ENCODE measurements at regions not wholly inside any gene's neighbourhood (a gene's known extent, or its start where the extent isn't known, plus 50 kb on each side); places are given as distances from the start of the nearest gene placed in this dataset.
"Not testable (repeated sequence)": the region's sequence is repeated elsewhere in the genome, so short reads cannot be mapped to it uniquely, and the experiment has no call there.

GRCh38 chr9:119709431-119709830 is 340.2 kb upstream of the BRINP1 start:
- DNase-seq = no peak

GRCh38 chr9:119707228-119707845 is 338.1 kb upstream of the BRINP1 start:
- DNase-seq = no peak

DNA sequence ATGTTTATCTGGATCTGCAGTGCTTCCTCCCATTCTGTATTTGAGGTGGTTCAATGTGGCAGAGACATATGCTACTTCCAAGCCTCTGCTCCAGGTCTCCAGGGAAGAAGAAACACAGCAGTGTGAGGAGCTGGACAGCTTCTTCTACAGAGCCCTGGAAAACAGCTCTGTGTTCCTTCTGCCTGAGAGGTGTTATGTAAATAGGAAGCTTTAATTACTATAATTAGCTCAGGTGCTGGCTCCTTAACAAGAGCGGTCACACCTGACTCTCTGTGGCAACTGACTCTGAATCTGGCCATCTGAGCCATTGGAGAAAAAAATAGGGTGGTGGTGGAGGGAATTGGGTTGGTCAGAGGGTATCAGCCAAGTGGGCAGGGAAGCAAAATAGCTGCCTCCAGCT is 332.4 kb upstream of the BRINP1 start:
- DNase-seq = no peak

DNA sequence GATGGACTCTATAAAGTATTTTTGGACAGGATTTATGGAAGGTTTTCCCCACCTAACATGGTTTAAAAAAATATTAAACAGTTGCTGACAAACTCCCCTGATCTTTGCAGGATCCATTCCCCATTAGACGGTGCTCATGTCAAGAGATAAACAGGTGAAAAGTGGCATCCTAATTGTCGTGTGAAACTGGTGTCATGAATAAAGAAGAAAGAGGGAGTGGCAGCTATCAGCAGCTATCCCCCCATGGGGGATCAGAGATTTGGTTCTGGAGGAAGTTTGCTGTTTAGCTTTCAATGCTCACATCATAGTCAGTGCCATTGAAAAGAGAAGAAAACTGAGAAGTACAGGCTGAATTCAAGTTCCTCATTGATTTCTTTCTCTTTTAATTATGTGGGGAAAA is 329.3 kb upstream of the BRINP1 start:
- no peak for DNase-seq

GRCh38 chr9:119697996-119698395 is 328.8 kb upstream of the BRINP1 start:
- DNase-seq = no peak

DNA sequence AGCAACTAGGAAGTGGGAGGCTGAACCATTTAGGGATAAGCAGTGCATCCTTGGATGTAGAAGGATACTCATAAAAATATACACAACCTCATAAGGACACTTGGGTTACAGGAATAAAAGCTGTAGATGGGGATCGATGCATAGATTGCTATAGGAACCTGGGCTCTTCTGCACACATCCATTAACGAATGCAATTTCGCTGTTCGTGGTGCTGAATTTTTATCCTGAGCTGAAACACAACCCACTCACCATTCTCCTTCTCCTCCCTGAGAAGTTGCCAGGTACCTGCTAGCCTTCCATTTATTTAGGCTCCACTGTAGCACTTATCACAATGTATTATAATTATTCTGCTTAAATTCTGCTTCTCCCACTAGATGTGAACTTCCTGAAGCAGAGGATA is 320.6 kb upstream of the BRINP1 start:
- DNase-seq = no peak

DNA sequence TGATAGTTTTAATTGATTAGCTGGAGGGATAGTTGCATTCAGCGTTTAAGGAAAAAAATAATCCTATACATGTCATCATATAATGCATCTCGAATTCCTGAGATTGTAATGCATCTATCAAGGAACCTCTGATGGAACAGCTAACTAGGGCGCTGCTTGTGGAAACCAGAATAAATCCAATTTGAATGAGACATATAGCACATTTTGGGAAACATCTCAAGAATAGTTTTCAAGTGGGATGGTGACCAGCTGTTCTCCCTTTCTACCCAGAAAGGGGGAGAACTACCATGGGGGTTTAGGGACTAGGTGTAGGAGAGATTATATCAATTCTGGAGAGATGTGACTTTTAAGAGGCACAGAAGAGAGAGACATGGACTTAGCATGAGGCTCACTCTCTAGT is 319.3 kb upstream of the BRINP1 start:
- DNase-seq = no peak

DNA sequence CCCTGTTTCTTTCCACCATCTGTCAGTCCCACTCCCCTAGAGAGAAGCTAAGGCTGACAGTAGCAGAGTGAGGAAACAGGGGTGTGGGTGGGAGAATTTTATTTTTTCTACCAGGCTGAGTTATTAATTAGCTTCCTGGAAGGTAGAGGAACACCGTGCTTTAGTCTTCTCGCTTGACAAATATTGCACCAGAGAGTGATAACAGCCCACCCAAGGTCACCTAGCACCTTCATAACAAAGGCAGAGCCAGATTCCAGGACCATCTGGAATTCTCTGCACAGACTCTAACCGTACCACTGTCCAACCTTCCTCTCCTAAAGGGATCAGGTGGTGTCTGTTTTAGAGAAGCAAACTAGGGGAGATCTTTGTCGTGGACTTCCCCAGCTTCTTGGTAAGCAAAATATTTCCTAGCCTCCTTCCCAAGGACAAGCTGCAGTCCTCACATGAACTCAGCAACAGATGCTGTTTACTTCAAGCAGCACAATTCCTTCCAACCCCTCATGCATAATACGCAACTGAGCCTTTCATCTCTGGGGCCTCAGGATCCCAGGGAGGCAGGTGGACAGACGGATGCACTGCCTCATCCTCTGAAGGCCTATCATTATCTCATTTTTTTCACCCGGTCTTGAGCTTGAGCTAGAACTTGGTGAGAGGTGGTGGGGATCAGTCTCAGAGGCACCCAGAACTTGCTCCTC is 308.7 kb upstream of the BRINP1 start:
- DNase-seq = no peak

GRCh38 chr9:119675951-119676350 is 306.7 kb upstream of the BRINP1 start:
- DNase-seq = no peak

GRCh38 chr9:119672763-119673162 is 303.5 kb upstream of the BRINP1 start:
- not testable (repeated sequence) for DNase-seq

DNA sequence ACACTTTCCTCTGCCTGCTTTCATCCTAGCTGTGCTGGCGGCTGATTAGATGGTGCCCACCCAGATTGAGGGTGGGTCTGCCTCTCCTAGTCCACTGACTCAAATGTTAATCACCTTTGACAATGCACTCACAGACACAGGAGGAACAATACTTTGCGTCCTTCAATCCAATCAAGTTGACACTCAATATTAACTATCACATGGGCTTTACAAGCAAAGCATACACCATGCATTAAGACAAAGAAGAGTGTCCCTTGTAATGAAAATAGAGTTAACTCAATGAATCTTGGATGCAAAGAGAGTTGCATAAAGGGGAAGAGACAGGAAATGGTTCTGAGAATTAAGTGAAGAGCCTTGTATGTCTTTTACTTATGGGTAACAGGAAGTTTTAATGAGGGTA is 298.7 kb upstream of the BRINP1 start:
- DNase-seq = no peak

DNA sequence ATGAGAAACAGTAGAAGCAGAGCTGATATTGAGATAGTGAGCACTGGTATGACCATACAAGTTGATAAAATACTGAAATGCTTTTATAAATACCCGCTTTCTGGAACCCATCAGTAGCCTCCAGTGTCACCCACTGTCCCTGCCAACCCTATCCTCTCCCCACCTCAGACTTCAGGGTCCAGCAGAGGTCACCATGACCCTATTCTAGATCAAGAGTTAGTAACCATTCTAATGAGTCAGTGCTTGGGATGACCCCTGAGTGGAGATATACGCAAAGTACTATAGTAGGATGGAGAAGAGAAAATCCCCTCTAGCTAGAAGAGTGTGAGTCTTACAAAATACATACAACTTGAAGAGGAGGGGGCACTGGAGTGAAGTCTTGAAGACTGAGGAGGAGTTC is 297.9 kb upstream of the BRINP1 start:
- DNase-seq = no peak

DNA sequence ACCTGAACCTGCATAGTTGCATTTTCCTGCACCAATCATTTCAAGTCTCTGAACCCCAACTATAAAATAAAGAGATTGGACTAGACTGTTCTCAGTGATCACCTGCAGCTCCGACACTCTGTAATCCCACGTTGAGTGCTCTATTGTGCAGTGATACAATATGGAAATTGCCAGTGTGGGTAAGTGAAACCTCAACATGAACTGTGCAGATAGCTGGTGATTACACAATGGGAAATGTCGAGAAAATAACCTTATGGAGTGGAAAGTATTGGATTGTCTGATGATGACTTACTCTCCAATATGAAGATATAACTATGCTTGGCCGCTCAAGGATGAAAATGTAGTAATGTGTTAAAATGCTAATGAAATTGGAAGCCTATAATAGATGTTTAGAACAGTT is 293.1 kb upstream of the BRINP1 start:
- DNase-seq = no peak

- DNase-seq = no peak
Observed at GRCh38 chr9:119652931-119653330, 283.7 kb upstream of the BRINP1 start.

- DNase-seq = no peak
Observed at GRCh38 chr9:119649205-119649604, 280.0 kb upstream of the BRINP1 start.

GRCh38 chr9:119639287-119639955 is 270.2 kb upstream of the BRINP1 start:
- DNase-seq = no peak

GRCh38 chr9:119634006-119634405 is 264.8 kb upstream of the BRINP1 start:
- DNase-seq = no peak

DNA sequence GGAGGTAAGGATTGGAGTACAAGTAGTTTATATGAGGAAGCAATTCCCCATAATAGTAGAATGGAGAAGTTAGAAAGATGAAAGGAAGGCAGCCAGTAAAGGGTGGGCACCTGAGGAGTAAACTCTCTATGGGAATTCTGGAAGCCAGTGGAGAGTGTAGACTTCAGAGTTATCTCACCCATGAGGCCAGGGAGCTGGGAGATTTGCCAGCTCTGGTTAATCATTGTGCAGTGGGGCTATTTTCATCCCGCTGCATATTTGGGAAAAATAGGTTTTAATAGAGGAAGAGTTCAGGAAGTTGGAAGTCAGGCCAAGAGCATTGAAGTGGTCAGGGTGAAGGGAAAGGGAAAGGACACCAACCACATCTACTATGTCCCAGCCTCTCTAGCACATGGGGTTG is 242.3 kb upstream of the BRINP1 start:
- DNase-seq = no peak

GRCh38 chr9:119609277-119609971 is 240.2 kb upstream of the BRINP1 start:
- no peak for DNase-seq

GRCh38 chr9:119601632-119602031 is 232.4 kb upstream of the BRINP1 start:
- DNase-seq = no peak

GRCh38 chr9:119597499-119597898 is 228.3 kb upstream of the BRINP1 start:
- DNase-seq = no peak

DNA sequence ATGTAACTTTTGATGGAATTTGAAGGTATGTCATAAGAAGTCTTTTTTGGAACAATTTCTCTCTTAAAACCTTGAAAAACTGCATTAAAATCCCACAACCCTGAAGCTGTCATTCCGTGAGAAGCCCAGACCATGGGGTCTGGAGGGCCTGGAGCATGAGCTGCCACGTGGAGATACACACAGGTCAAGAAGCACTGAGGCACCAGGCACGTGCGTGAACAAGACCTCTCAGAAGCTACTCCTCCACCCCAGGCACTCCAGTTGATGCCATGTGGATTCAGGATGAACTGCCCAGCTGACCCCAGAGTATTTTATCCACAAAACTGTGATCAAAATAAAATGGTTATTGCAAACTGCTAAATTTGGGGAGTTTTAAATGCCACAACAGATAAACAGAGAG is 227.5 kb upstream of the BRINP1 start:
- no peak for DNase-seq

DNA sequence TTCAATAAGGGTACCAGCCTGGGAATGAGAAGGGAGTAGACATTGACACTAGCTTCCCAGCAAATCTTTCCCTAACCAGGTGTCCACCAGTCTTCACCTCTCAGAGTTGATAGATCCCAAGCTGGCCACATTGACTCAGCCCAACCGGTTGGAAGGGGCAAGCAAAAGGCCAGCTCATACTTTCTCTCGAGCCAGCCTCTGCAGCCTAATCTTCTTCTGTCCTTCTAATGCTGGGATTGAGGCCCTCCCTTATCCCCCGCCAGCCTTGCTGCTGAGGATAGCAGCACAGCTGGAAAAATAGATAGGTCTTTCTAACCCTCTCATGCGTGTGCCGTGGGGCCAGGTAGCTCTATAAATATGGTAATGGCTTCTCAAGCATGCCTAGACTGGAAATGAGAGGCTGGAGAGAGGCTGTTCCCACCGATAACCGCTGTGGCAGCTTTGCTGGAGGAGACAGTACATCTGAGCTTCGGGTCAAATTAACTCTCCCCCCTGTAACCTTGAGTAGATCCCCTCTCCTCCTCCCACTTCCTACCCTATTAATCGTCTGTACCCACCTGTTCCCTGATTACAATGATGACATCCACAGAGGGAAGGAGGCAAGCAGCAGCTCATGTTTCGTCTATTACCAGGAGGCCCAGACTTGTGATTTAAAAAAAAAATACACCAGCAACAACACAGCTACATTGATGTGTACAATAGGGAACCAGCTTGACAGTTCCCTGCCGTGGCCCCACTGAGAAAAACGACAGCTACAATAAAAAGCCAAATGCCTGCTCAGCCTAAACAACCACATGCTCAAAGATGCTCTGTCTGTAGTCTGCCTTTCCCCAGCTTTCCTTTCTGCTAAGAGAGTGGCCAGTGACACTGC is 219.9 kb upstream of the BRINP1 start:
- DNase-seq = no peak

Data from CD4-positive, alpha-beta T cell treated with Interferon gamma for 1 hour (primary cell).